HG03575 (cell line): ENCODE measurements at regions not wholly inside any gene's neighbourhood (a gene's known extent, or its start where the extent isn't known, plus 50 kb on each side); places are given as distances from the start of the nearest gene placed in this dataset.

Experiments used
- ATAC-seq: cut with Tn5 transposase; IDR thresholded peaks from one replicate; pipeline ENCODE4 v1.9.1; 2021; ENCODE audit not compliant: unreplicated experiment, insufficient number of reproducible peaks, low FRiP score; ENCODE audit errors: extremely low read depth

GRCh38 chr18:68284236-68284780 is 430.6 kb downstream of the TMX3 start:
- ATAC-seq, result no peak

GRCh38 chr18:68283834-68284233 is 431.1 kb downstream of the TMX3 start:
- ATAC-seq, result no peak

GRCh38 chr18:68282232-68282631 is 432.7 kb downstream of the TMX3 start:
- ATAC-seq, result no peak

- ATAC-seq, result no peak
These were observed 439.3 kb downstream of the TMX3 start for GRCh38 chr18:68275616-68276015.

GRCh38 chr18:68270017-68270416 is 444.9 kb downstream of the TMX3 start:
- ATAC-seq, result no peak

GRCh38 chr18:68267583-68267982 is 447.3 kb downstream of the TMX3 start:
- ATAC-seq, result no peak

- no peak for ATAC-seq
These were observed 451.4 kb downstream of the TMX3 start for GRCh38 chr18:68263481-68263880.

GRCh38 chr18:68262690-68263294 is 452.1 kb downstream of the TMX3 start:
- no peak for ATAC-seq

- no peak for ATAC-seq
These were observed 458.4 kb downstream of the TMX3 start for GRCh38 chr18:68256418-68257067.

- no peak for ATAC-seq
These were observed 470.1 kb downstream of the TMX3 start for GRCh38 chr18:68244786-68245185.

- no peak for ATAC-seq
These were observed 473.0 kb downstream of the TMX3 start for GRCh38 chr18:68241881-68242280.

- ATAC-seq, result no peak
These were observed 480.2 kb downstream of the TMX3 start for GRCh38 chr18:68234676-68235075.

- ATAC-seq, result no peak
These were observed 480.8 kb downstream of the TMX3 start for GRCh38 chr18:68234131-68234530.

- no peak for ATAC-seq
These were observed 481.9 kb downstream of the TMX3 start for GRCh38 chr18:68233018-68233417.

GRCh38 chr18:68229351-68229750 is 485.6 kb downstream of the TMX3 start:
- ATAC-seq, result no peak

- ATAC-seq, result no peak
These were observed 493.7 kb downstream of the TMX3 start for GRCh38 chr18:68221111-68221724.

GRCh38 chr18:68220458-68220857 is 494.4 kb downstream of the TMX3 start:
- ATAC-seq, result no peak

- ATAC-seq, result no peak
These were observed 495.0 kb downstream of the TMX3 start for GRCh38 chr18:68219872-68220271.

GRCh38 chr18:68219274-68219673 is 495.6 kb downstream of the TMX3 start:
- no peak for ATAC-seq

- no peak for ATAC-seq
These were observed 499.0 kb downstream of the TMX3 start for GRCh38 chr18:68215931-68216330.
